NCI-H2081 treated with DMSO at 0.1 percent for 48 hours (cell line): ENCODE measurements at regions not wholly inside any gene's neighbourhood (a gene's known extent, or its start where the extent isn't known, plus 50 kb on each side); places are given as distances from the start of the nearest gene placed in this dataset.
A peak's percentile ranks its signal among the peaks of the same experiment; 100 is the strongest.

Source experiments
- DNase-seq: peaks from one replicate; lab custom pipeline; 2025; lab: John Stamatoyannopoulos, UW

GRCh38 chrX:5829469-5829868, 399.2 kb downstream of the NLGN4X start:
- DNase-seq, result no peak

- no peak for DNase-seq
These were observed 399.6 kb downstream of the NLGN4X start for GRCh38 chrX:5829060-5829459.

GRCh38 chrX:5823903-5824302, 404.8 kb downstream of the NLGN4X start:
- no peak for DNase-seq

- no peak for DNase-seq
These were observed 418.0 kb downstream of the NLGN4X start for GRCh38 chrX:5810636-5811035.

GRCh38 chrX:5807181-5807580, 421.5 kb downstream of the NLGN4X start:
- no peak for DNase-seq

- DNase-seq, result no peak
These were observed 426.3 kb downstream of the NLGN4X start for GRCh38 chrX:5802391-5802790.

GRCh38 chrX:5791721-5792120, 436.9 kb downstream of the NLGN4X start:
- no peak for DNase-seq

- DNase-seq, result no peak
These were observed 439.8 kb downstream of the NLGN4X start for GRCh38 chrX:5788910-5789309.

GRCh38 chrX:5780821-5781220, 447.8 kb downstream of the NLGN4X start:
- DNase-seq, result no peak

GRCh38 chrX:5775846-5776430, 452.7 kb downstream of the NLGN4X start:
- DNase-seq, result no peak

GRCh38 chrX:5774446-5774845, 454.2 kb downstream of the NLGN4X start:
- no peak for DNase-seq

GRCh38 chrX:5771441-5771840, 457.2 kb downstream of the NLGN4X start:
- no peak for DNase-seq

GRCh38 chrX:5756616-5757015, 472.1 kb downstream of the NLGN4X start:
- no peak for DNase-seq

- DNase-seq, result no peak
These were observed 475.4 kb downstream of the NLGN4X start for GRCh38 chrX:5753291-5753690.

- no peak for DNase-seq
These were observed 475.8 kb downstream of the NLGN4X start for GRCh38 chrX:5752831-5753230.

- no peak for DNase-seq
These were observed 480.0 kb downstream of the NLGN4X start for GRCh38 chrX:5748586-5749150.

GRCh38 chrX:5746231-5746630, 482.4 kb downstream of the NLGN4X start:
- no peak for DNase-seq

- DNase-seq, result no peak
These were observed 495.2 kb downstream of the NLGN4X start for GRCh38 chrX:5733501-5733900.

- no peak for DNase-seq
These were observed 498.1 kb downstream of the NLGN4X start for GRCh38 chrX:5730556-5730955.

GRCh38 chrX:5726224-5726623, 502.4 kb downstream of the NLGN4X start:
- no peak for DNase-seq

GRCh38 chrX:5724123-5724522, 504.5 kb downstream of the NLGN4X start:
- DNase-seq, result no peak

GRCh38 chrX:5718651-5719050, 510.0 kb downstream of the NLGN4X start:
- peak; percentile 4 for DNase-seq

GRCh38 chrX:5716666-5717065, 512.0 kb downstream of the NLGN4X start:
- no peak for DNase-seq

GRCh38 chrX:5708251-5708650, 520.4 kb downstream of the NLGN4X start:
- no peak for DNase-seq
